Left lung (tissue), 4 donors: ENCODE measurements at regions not wholly inside any gene's neighbourhood (a gene's known extent, or its start where the extent isn't known, plus 50 kb on each side); places are given as distances from the start of the nearest gene placed in this dataset.

Experiments
- ATAC-seq: fragments of 200-7000 bp; cut with Tn5 transposase; one replicate; pipeline ENCODE4 v1.9.1; 2020; ENCODE audit warnings: moderate library complexity
- DNase-seq, 4 donors: peaks; one replicate each; pipeline ENCODE4 v3.0.0-alpha.2; 2013 to 2020
- H3K27ac ChIP-seq, 2 donors: fragments of 200-600 bp; sonication (generic) in 1 of 2; one replicate each; pipeline versions ENCODE4 v1.5.0 to v1.8.0; 2020 to 2021
- H3K27me3 ChIP-seq, 2 donors: fragments of 200-600 bp; sonication (generic) in 1 of 2; one replicate each; pipeline versions ENCODE4 v1.5.0 to v1.8.0; 2020 to 2021
- H3K36me3 ChIP-seq, 2 donors: fragments of 200-600 bp; sonication (generic) in 1 of 2; one replicate each; pipeline versions ENCODE4 v1.5.0 to v1.8.0; 2020 to 2021
- H3K4me1 ChIP-seq, 2 donors: fragments of 200-600 bp; one replicate each; pipeline ENCODE4 v1.8.0; 2021
- H3K4me3 ChIP-seq, 2 donors: fragments of 200-600 bp; sonication (generic) in 1 of 2; one replicate each; pipeline versions ENCODE4 v1.5.0 to v1.8.0; 2020 to 2021; ENCODE audit warnings: mild to moderate bottlenecking in 1 of 2
- H3K9me3 ChIP-seq, 2 donors: fragments of 200-600 bp; sonication (generic) in 1 of 2; one replicate each; pipeline versions ENCODE4 v1.5.0 to v1.8.0; 2020 to 2021
- CTCF ChIP-seq, 2 donors: fragments of 200-600 bp; sonication (generic) in 1 of 2; IDR thresholded peaks; one replicate each; pipeline versions ENCODE4 v1.5.0 to v1.8.0; 2021; ENCODE audit warnings: antibody characterized with exemption in 2 of 2
- intact Hi-C, 2 donors: fragments of 100-400 bp; cut with DNase I; formaldehyde crosslinking; loops; one replicate each; pipeline versions ENCODE4 v1.11.2 to v1.14.2; 2022
- donor health status: DM: no; HTN: yes; CAD: no.
- donor health status: DM: no; HTN: no; CAD: no.

DNA sequence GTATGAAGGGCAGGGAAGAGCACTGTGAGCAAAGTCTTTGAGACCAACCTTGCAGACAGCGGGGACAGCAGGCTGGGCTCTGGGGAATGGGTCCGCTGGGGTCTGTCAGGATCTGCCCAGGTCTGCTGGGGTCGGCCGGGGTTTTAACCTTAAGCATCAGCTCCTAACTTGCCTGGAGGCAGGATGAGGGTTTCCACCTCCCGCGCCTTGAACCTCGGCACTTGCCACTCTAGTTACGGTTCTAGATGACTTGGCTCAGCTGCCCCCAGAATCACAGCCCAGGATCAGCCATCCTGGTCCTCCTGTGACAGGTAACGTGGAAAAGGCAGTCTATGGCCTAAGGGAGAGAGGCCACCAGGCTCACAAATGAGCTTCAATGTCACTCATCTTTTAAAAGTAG is 50.4 kb upstream of the CACUL1 start:
- Histone ChIP-seq H3K36me3 (no peaks in the 10 kb centered on the region), H3K4me1 (no peaks in the 10 kb centered on the region), H3K9me3 (no peaks in the 10 kb centered on the region), H3K4me3 (no peak overlapping the region), H3K27ac (no peak overlapping the region), H3K27me3 (no peaks in the 10 kb centered on the region)
- DNase-seq (no peak), ATAC-seq (no peak)
- TF ChIP-seq CTCF (IDR thresholded peaks at IDR 0.05): no peak
- intact Hi-C loops: no loop called here

GRCh38 chr10:118807512-118808305 is 52.9 kb upstream of the CACUL1 start:
- no peak for ATAC-seq
- no peak overlapping the region for H3K27ac ChIP-seq
- intact Hi-C loops: no loop called here
- no peaks in the 10 kb centered on the region for H3K36me3 ChIP-seq
- no peak for DNase-seq
- TF ChIP-seq CTCF (IDR thresholded peaks at IDR 0.05): no peak
- no peaks in the 10 kb centered on the region for H3K4me1 ChIP-seq
- no peaks in the 10 kb centered on the region for H3K9me3 ChIP-seq
- peaks cover 0 to 9% of the 10 kb centered on the region in 2 donors for H3K27me3 ChIP-seq
- H3K4me3 ChIP-seq: no peak overlapping the region

DNA sequence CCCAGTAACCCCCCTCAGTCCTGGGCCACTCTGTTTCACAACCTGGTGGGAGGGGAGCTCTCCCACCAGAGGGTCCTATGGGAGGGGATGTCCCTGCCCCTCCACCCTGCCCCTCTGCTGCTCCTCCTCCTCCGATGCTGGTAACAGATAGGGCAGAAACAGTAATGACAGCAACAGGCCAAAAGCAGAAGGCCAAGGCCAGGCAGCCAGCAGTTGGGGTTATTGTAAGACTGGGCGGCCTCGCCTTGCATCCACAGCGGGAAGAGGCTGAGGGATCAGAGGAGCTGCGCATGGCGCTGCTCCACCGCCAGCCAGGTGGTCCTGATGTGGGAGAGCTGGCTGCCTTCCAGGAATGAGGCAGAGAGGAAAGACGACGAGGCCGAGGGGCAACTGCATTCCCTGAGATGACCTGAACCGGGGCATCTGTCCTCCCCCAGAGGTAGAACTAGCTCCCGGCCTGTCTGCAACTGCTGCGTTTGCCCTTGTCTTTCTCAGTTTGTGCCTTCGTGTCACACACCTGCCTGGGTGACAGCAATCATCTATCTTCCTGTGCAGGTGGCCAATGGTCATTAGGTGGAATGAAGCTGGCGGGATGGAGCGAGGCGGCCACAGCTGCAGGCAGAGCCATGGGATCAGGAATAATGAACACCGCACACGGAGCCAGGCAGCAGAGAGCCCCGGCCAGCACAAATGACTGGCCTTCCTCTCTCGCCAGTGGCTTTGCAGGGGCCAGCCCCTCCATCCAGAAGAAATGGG is 54.0 kb upstream of the CACUL1 start:
- Histone ChIP-seq H3K9me3 (no peaks in the 10 kb centered on the region), H3K4me1 (no peaks in the 10 kb centered on the region), H3K4me3 (no peak overlapping the region), H3K27me3 (peaks cover 0 to 13% of the 10 kb centered on the region in 2 donors), H3K36me3 (no peaks in the 10 kb centered on the region), H3K27ac (no peak overlapping the region)
- DNase-seq (no peak), ATAC-seq (no peak)
- intact Hi-C loops: no loop called here
- TF ChIP-seq CTCF (IDR thresholded peaks at IDR 0.05): no peak

DNA sequence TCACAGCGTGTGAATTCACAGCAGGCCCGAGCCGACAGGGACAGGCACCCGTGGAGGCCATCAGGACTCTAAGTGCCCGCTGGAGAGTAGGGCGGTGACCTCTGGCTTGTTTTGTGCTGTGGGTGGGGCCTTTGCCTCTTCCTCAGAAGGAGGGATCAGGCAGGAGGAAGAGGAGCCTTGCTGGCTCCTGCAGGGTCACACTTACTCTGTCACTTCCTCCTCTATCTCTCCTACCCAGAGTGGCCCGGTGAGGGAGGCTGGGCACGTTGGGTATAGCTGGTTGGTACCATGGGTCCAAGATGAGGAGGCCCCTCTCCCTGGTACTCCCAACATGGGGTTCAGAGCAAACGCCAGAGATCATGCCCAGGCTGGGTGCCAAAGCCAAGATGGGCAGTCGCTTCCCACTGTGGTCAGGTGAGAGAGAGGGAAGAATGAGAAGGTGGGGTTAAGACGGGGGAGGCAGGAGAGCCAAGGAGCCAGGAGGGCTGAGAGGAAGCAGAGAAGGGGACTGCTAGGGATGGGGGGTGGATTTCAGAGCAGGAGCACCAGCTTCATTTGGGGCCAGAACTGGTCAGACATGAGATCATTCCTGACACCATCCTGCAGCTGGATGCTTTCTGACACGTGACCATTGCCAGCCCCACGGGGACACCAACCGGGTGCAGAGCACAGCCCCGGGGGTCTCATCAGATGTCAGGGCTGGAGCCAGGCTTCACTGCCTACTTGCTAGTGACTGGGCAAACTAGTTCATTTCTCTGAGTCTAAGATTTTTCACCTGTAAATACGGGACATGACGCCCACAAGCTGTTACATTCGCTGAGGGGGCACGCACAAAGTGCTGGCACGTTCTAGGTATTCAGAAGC is 54.8 kb upstream of the CACUL1 start:
- DNase-seq: no peak
- no peak for TF ChIP-seq CTCF (IDR thresholded peaks at IDR 0.05)
- H3K36me3 ChIP-seq: no peaks in the 10 kb centered on the region
- H3K27ac ChIP-seq: no peak overlapping the region
- peaks cover 0 to 13% of the 10 kb centered on the region in 2 donors for H3K27me3 ChIP-seq
- no peaks in the 10 kb centered on the region for H3K9me3 ChIP-seq
- no peaks in the 10 kb centered on the region for H3K4me1 ChIP-seq
- H3K4me3 ChIP-seq: no peak overlapping the region
- ATAC-seq: peak; percentile 63
- intact Hi-C loops: no loop called here
